ENCODE measurements at regions not wholly inside any gene's neighbourhood (a gene's known extent, or its start where the extent isn't known, plus 50 kb on each side); places are given as distances from the start of the nearest gene placed in this dataset.

GRCh38 chr4:38567457-38567856 lies 96.5 kb upstream of the KLF3 start:
- no peak for FAIRE-seq

GRCh38 chr4:38568768-38569167 lies 95.2 kb upstream of the KLF3 start:
- FAIRE-seq = no peak

- no peak for FAIRE-seq
Measured at GRCh38 chr4:38570647-38571276, 93.2 kb upstream of the KLF3 start.

GRCh38 chr4:38572793-38573192 lies 91.2 kb upstream of the KLF3 start:
- FAIRE-seq = no peak

- FAIRE-seq = no peak
Measured at GRCh38 chr4:38574559-38575333, 89.3 kb upstream of the KLF3 start.

- FAIRE-seq = no peak
Measured at GRCh38 chr4:38576767-38577166, 87.2 kb upstream of the KLF3 start.

- no peak for FAIRE-seq
Measured at GRCh38 chr4:38577462-38577861, 86.5 kb upstream of the KLF3 start.

- FAIRE-seq = no peak
Measured at GRCh38 chr4:38581426-38582106, 82.4 kb upstream of the KLF3 start.

GRCh38 chr4:38582445-38582844 lies 81.6 kb upstream of the KLF3 start:
- FAIRE-seq = no peak

GRCh38 chr4:38582889-38583470 lies 81.0 kb upstream of the KLF3 start:
- no peak for FAIRE-seq

- FAIRE-seq = no peak
Measured at GRCh38 chr4:38585871-38586270, 78.1 kb upstream of the KLF3 start.

GRCh38 chr4:38587106-38587505 lies 76.9 kb upstream of the KLF3 start:
- no peak for FAIRE-seq

- peak; percentile 75 for FAIRE-seq
Measured at GRCh38 chr4:38590046-38590445, 74.0 kb upstream of the KLF3 start.

GRCh38 chr4:38591617-38592337 lies 72.2 kb upstream of the KLF3 start:
- FAIRE-seq = no peak

GRCh38 chr4:38598489-38598888 lies 65.5 kb upstream of the KLF3 start:
- FAIRE-seq = no peak

GRCh38 chr4:38600575-38600974 lies 63.4 kb upstream of the KLF3 start:
- no peak for FAIRE-seq

- FAIRE-seq = no peak
Measured at GRCh38 chr4:38601244-38601915, 62.6 kb upstream of the KLF3 start.

- no peak for FAIRE-seq
Measured at GRCh38 chr4:38601916-38602291, 62.1 kb upstream of the KLF3 start.

- no peak for FAIRE-seq
Measured at GRCh38 chr4:38603652-38604051, 60.3 kb upstream of the KLF3 start.

GRCh38 chr4:38605181-38605752 lies 58.7 kb upstream of the KLF3 start:
- FAIRE-seq = no peak

GRCh38 chr4:38605753-38606586 lies 58.0 kb upstream of the KLF3 start:
- no peak for FAIRE-seq

Measured in endometrium (tissue), 2 donors.